ENCODE measurements at regions not wholly inside any gene's neighbourhood (a gene's known extent, or its start where the extent isn't known, plus 50 kb on each side); places are given as distances from the start of the nearest gene placed in this dataset.

GRCh38 chr6:16850681-16851026 lies 89.4 kb upstream of the ATXN1 start:
- no peak for DNase-seq

GRCh38 chr6:16849988-16850680 lies 88.9 kb upstream of the ATXN1 start:
- no peak for DNase-seq

GRCh38 chr6:16849280-16849987 lies 88.2 kb upstream of the ATXN1 start:
- DNase-seq = no peak

- DNase-seq = no peak
Observed at GRCh38 chr6:16846399-16846778, 85.1 kb upstream of the ATXN1 start.

GRCh38 chr6:16844183-16844582 lies 82.9 kb upstream of the ATXN1 start:
- DNase-seq = no peak

DNA sequence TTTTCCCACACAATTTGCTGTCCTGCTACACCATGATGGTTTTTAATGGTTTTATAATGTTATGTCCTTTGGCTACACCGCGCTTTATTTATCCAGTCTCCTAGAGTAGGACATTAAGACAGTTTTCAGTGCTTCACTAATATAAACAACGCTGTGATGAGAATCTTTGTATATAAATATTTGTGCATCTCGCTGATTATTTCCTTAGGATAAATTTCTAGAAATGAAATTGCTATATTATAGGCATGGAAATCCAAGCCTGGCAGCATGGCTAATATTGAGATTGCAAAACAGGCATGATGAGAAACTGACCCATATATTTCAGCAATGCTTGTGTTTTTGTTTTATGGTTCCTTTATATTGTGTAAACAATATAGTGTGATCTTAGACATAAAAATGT lies 81.4 kb upstream of the ATXN1 start:
- DNase-seq = no peak

DNA sequence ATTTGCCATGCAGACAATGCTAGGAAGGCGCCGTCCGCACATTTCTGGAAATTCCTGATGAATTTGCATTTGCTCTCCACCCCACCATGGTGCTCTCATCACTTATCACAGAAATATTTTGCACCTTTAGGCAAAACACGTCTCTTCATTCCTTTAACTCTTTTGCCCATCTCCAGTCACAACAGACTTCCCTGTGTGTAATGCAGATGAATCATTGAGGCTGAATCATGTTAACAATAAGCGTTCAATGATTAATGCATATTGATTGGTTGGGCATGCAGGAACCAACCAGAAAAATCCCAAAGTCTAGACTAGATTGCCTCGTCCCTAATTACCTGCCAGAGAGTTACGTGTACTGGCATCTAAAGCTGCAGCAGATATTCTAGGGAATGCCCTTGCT lies 80.0 kb upstream of the ATXN1 start:
- DNase-seq = no peak

- no peak for DNase-seq
Observed at GRCh38 chr6:16840725-16841124, 79.5 kb upstream of the ATXN1 start.

- DNase-seq = no peak
Observed at GRCh38 chr6:16840291-16840690, 79.0 kb upstream of the ATXN1 start.

- no peak for DNase-seq
Observed at GRCh38 chr6:16839631-16840179, 78.4 kb upstream of the ATXN1 start.

DNA sequence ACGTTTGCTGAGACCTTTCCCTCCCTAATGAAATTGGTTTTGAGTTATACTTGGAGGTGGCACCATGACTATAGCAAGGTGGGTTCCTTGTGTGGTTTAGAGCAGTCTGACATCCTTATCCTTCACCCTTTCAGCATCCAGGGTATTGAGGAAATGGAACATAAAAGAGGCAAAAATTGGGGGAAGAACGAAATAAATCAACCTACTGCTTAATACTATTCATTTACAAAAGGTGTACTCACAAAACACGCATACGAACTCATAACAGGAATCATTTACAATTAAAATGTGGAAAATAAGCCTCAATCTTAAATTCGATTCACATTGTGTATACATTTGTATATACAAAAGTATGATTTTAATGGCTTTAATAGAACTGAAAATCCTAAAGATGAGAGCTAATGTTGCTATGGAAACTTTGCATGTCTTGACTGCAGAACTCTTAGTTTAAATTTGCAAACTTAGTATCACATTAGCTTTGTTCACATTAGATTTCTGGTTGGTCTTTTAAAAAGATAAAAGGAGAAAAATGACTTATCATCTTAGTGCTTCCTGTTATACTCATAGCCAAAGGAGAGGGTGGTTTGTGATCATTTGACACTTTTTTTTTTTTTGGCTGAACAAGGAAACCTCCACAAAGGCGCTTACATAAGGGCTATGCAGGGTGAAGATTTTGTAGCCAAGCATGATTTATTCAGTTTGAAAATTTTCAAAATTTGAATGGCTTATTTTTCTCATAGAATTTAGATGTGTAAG lies 76.1 kb upstream of the ATXN1 start:
- DNase-seq = no peak

DNA sequence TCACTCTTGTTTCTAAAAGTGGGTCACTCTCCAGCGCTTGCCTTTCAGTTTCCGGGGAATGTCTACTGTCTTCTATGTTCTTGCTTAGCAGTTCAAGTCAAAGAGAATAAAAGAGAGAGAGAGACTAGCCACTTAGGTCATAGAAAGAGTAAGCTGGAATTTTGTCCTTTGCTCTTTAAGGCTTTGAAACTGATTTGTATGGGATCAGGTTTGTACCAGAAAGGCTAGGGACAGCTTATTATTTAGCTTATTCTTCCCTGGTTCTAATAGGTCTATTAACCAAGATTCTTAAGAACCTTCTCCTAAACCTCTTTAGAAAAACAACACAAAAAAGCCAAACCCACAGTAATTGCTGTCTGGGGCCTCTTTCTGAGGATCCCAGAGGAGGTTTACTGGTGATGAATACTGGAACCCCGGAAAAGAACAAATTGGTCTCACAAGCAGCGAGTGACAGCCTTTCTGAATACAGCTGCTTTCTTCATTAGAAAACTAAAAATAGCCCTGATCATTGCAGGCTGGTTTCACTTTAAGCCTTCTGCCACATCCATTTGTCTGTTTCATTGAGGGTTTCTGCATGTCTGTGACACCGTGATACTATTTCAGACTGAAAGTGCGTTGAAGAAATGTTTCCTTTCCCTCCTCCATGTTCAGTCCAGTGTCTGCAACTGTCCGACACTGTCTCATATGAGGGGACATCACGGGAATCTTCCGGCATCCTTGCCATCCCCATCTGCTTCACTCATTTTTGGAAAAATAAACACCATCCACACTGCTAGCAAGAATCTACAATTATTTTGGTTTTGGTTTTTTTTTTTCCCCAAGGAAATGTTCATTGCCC lies 75.1 kb upstream of the ATXN1 start:
- no peak for DNase-seq

GRCh38 chr6:16834242-16834641 lies 73.0 kb upstream of the ATXN1 start:
- no peak for DNase-seq

DNA sequence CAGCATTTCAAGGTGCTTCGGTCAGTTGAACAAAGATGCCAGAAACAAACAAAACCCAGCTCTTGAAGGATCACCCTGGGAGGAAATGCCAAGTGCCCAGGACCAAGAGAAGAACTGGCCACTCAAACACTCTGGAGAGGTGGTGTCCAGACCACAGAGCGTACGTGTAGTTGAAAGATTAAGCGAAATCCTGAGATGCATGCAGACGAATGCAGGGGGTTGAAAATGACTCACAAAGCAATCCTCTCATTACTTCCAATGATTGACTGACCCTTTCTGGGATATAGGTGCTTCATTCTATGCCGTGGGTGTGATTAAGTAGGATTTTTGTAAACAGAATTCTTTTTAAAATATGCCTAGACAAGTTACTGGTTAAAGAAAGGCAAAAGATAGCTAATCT lies 71.5 kb upstream of the ATXN1 start:
- DNase-seq = no peak

DNA sequence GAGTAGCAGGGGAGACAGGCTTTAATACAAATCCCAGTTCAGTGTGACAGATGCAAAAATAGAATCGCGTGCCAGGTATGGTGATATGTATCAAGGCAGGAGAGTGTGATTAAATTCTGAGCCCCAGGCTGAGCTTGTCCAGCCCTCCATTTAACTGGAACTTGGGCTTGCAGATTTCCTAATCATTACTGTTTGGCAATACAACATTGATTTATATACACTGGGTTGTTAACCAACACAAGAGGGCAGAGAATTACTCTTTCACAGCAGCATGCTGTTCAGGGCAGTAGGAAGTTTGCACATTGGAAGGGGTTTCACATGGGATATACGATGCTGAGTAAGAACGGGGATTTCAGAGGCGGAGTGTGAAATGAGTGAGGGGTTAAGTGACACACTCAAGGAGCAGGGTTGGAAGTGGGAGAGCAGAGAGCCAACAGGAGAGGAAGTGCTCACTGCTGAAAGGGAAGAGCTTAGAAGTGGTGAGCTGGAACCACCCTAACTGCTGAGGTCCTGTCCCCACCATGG lies 70.8 kb upstream of the ATXN1 start:
- DNase-seq = no peak

GRCh38 chr6:16831136-16831535 lies 69.9 kb upstream of the ATXN1 start:
- DNase-seq = no peak

GRCh38 chr6:16828058-16828457 lies 66.8 kb upstream of the ATXN1 start:
- no peak for DNase-seq

GRCh38 chr6:16827627-16828026 lies 66.4 kb upstream of the ATXN1 start:
- DNase-seq = no peak

GRCh38 chr6:16825784-16826183 lies 64.5 kb upstream of the ATXN1 start:
- DNase-seq = no peak

GRCh38 chr6:16824845-16825685 lies 63.8 kb upstream of the ATXN1 start:
- no peak for DNase-seq

DNA sequence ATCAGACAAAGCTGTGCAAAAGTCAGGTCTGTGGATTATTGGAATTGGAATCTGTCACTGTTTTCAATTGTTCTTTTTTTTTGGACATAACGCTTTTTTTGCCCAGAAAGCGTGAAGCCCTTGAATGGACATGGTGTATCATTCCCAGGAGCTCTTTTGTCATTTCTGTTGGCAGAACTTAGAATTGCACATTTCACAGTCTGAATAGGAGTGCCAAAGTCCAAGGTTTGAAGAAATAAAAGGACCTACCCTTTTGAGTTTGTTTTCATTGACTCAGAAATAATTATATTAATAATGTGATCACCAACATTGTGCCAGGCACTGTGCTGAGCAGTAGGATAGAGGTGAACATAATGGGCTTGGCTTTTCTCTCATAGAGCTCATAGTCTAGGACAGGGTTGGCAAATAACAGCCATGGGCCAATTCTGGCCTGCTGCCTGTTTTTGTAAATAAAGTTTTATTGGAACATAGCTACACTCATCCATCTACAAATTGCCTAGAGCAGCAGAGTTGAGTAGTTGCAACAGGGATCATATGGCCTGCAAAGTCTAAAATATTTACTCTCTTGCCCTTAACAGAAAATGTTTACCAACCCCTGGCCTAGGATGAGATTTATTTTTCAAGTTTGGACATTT lies 62.6 kb upstream of the ATXN1 start:
- DNase-seq = no peak
